HepG2 (cell line): ENCODE measurements at regions not wholly inside any gene's neighbourhood (a gene's known extent, or its start where the extent isn't known, plus 50 kb on each side); places are given as distances from the start of the nearest gene placed in this dataset.

Source experiments
- ATAC-seq: fragments of 200-7000 bp; cut with Tn5 transposase; 3 replicates; pipeline ENCODE4 v1.9.1; 2020; ENCODE audit warnings: mild to moderate bottlenecking, moderate library complexity
- BruUV-seq: library from RNA; stranded (reverse); fragments of 400-500 nt; replicated peaks from 2 replicates; lab custom pipeline; 2021; lab: Mats Ljungman, UMichigan
- CTCF ChIA-PET: fragments of 300-600 bp; formaldehyde crosslinking; extraction: SDS; loops from one replicate; lab custom pipeline; 2021; ENCODE audit warnings: low total read pairs, inconsistent platforms, low intra/inter-chr PET ratio; lab: Yijun Ruan, JAX
- POLR2A ChIA-PET: fragments of 350-600 bp; sonication (Branson Sonifier 250); formaldehyde crosslinking; loops from one replicate; lab custom pipeline; 2020; ENCODE audit warnings: antibody characterized with exemption, inconsistent platforms; lab: Yijun Ruan, JAX
- DNase-seq: peaks from one replicate; pipeline ENCODE4 v3.0.0-alpha.2; 2015; ENCODE audit warnings: low spot score
- FAIRE-seq: peaks from 3 replicates; lab custom pipeline; 2011; peaks lifted over from hg19 to GRCh38; lab: Jason Lieb, UNC
- H2AFZ ChIP-seq: one replicate; pipeline ENCODE4 v1.6.1; 2011; ENCODE audit warnings: low read length, inconsistent platforms
- H3K27ac ChIP-seq: fragments of 300-600 bp; 3 replicates; pipeline ENCODE4 v1.8.0; 2011; ENCODE audit warnings: mixed run types, mild to moderate bottlenecking, mixed read lengths, low read length, inconsistent platforms; ENCODE audit not compliant: insufficient read depth; ENCODE audit errors: extremely low read length
- H3K27me3 ChIP-seq, 2 experiments: fragments of 200-600 bp in 1 of 2; 2 replicates in 1 of 2; 3 replicates in 1 of 2; pipeline versions ENCODE4 v1.6.0 to v1.8.0; 2011; ENCODE audit warnings: low read length in 2 of 2, mild to moderate bottlenecking in 2 of 2, moderate library complexity in 2 of 2, inconsistent platforms in 1 of 2; ENCODE audit not compliant: insufficient read depth in 2 of 2, control insufficient read depth in 1 of 2
- H3K36me3 ChIP-seq, 2 experiments: fragments of 200-600 bp in 1 of 2; replicated peaks in 1 of 2; 2 replicates in 1 of 2; 3 replicates in 1 of 2; pipeline versions ENCODE4 v1.5.1 to v1.8.0; 2011; ENCODE audit warnings: low read length in 2 of 2, inconsistent platforms in 1 of 2; ENCODE audit not compliant: insufficient read depth in 2 of 2, control insufficient read depth in 1 of 2
- H3K4me1 ChIP-seq: 2 replicates; pipeline ENCODE4 v1.5.1; 2012; ENCODE audit warnings: low read length, inconsistent platforms; ENCODE audit not compliant: insufficient read depth
- H3K4me2 ChIP-seq: 2 replicates; pipeline ENCODE4 v1.6.0; 2011; ENCODE audit warnings: low read depth, low read length, inconsistent platforms
- H3K4me3 ChIP-seq, 3 experiments: fragments of 200-600 bp in 1 of 3; sonication (generic), shearing (Covaris generic) in 1 of 3; replicated peaks in 1 of 3; 2 replicates each; pipeline ENCODE4 v1.5.1; 2011 to 2016; ENCODE audit warnings: low read length in 3 of 3, inconsistent platforms in 2 of 3, low read depth in 2 of 3, mild to moderate bottlenecking in 2 of 3, control low read depth in 1 of 3, mixed read lengths in 1 of 3; ENCODE audit not compliant: insufficient read depth in 1 of 3
- H3K79me2 ChIP-seq: one replicate; pipeline ENCODE4 v1.6.1; 2011; ENCODE audit warnings: low read length, inconsistent platforms; ENCODE audit not compliant: insufficient read depth
- H3K9ac ChIP-seq: 2 replicates; pipeline ENCODE4 v1.6.0; 2011; ENCODE audit warnings: mild to moderate bottlenecking, low read depth, low read length, inconsistent platforms; ENCODE audit not compliant: insufficient read depth
- H3K9me3 ChIP-seq: 2 replicates; pipeline ENCODE4 v1.5.1; 2012; ENCODE audit warnings: mild to moderate bottlenecking, low read length
- H4K20me1 ChIP-seq: 2 replicates; pipeline ENCODE4 v1.6.0; 2011; ENCODE audit warnings: inconsistent platforms, mild to moderate bottlenecking, low read length, moderate library complexity; ENCODE audit not compliant: insufficient read depth
- BCLAF1 ChIP-seq: fragments of 450-650 bp; IDR thresholded peaks from 2 replicates; pipeline ENCODE4 v1.6.1; 2017; ENCODE audit warnings: mild to moderate bottlenecking
- CEBPB ChIP-seq: IDR thresholded peaks from 2 replicates; pipeline ENCODE4 v1.6.1; 2011; ENCODE audit warnings: low read depth, low read length, improper control_type of control experiment, borderline replicate concordance
- CEBPG ChIP-seq: IDR thresholded peaks from 2 replicates; pipeline ENCODE4 v1.6.1; 2016
- HOXD1 ChIP-seq: sonication (generic); formaldehyde crosslinking; IDR thresholded peaks from 2 replicates; pipeline ENCODE4 v1.5.0; 2020; ENCODE audit warnings: missing genetic modification reagents
- KDM5A ChIP-seq: fragments of 200-600 bp; sonication (generic); IDR thresholded peaks from 2 replicates; pipeline ENCODE4 v1.7.0; 2018; ENCODE audit warnings: antibody characterized with exemption, mild to moderate bottlenecking, low read length, borderline replicate concordance
- MLXIP ChIP-seq: sonication (generic); formaldehyde crosslinking; IDR thresholded peaks from 2 replicates; pipeline ENCODE4 v1.9.0; 2021; ENCODE audit warnings: missing genetic modification reagents, borderline replicate concordance
- ZNF7 ChIP-seq: IDR thresholded peaks from 2 replicates; pipeline ENCODE4 v1.6.1; 2016; ENCODE audit warnings: missing biosample characterization, missing genetic modification reagents
- WGBS: methylation state at CpG from one replicate; pipeline ENCODE4 v1.1.6; 2017; ENCODE audit warnings: low lambda C conversion rate; 5-methylcytosine and 5-hydroxymethylcytosine counted together
- in situ Hi-C: cut with HindIII; loops from 2 replicates; pipeline ENCODE4 v1.10.0; 2017; ENCODE audit warnings: low pct_unique_long_range_greater_than_20kb; ENCODE audit not compliant: extremely low pct_ligation_motif_present
- intact Hi-C: fragments of 100-400 bp; cut with micrococcal nuclease; formaldehyde crosslinking; loops from one replicate; pipeline ENCODE4 v1.10.0; 2022; ENCODE audit not compliant: unreplicated experiment

- in situ Hi-C loops (no loop called here), intact Hi-C loops (no loop called here)
- CTCF ChIA-PET: no interaction called here
- H3K4me3 ChIP-seq: no peak overlapping the region
- no TSS peak for BruUV-seq
- ATAC-seq (no peak), DNase-seq (no peak), FAIRE-seq (no peak)
- peaks cover 48% of the 10 kb centered on the region for H3K4me1 ChIP-seq
- H3K9ac ChIP-seq: no peak overlapping the region
- TF ChIP-seq HOXD1 (no peak), KDM5A (no peak), ZNF7 (no peak), MLXIP (CRISPR knock-in tag) (no peak)
- no peak overlapping the region for H3K27ac ChIP-seq
- H3K4me2 ChIP-seq: no peak overlapping the region
- no peaks in the 10 kb centered on the region for H4K20me1 ChIP-seq
- H3K36me3 ChIP-seq: no peaks in the 10 kb centered on the region
- H2AFZ ChIP-seq: no peak overlapping the region
- H3K9me3 ChIP-seq: 0 out of 2 replicates have a peak, but pooled peaks cover 7% of the 10 kb centered on the region
- WGBS: 98% methylated on average over 2 of the region's 2 CpGs
- H3K27me3 ChIP-seq: no peaks in the 10 kb centered on the region
- H3K79me2 ChIP-seq: no peaks in the 10 kb centered on the region
- POLR2A ChIA-PET: no interaction called here
These were observed 497.2 kb downstream of the IGSF11 start for GRCh38 chr3:118537454-118537853.

GRCh38 chr3:118538187-118538586, 496.5 kb downstream of the IGSF11 start:
- WGBS: 100% methylated on average over 1 of the region's 1 CpG
- ChIA-PET CTCF (no interaction called here), POLR2A (no interaction called here)
- H3K36me3 ChIP-seq: no peaks in the 10 kb centered on the region
- no peak overlapping the region for H3K9ac ChIP-seq
- no peak overlapping the region for H3K4me2 ChIP-seq
- peaks cover 50% of the 10 kb centered on the region for H3K4me1 ChIP-seq
- H3K4me3 ChIP-seq: no peak overlapping the region
- no peak for FAIRE-seq
- in situ Hi-C loops (no loop called here), intact Hi-C loops (no loop called here)
- no peak overlapping the region for H3K27ac ChIP-seq
- peak; percentile 80 for TF ChIP-seq CEBPG
- TF ChIP-seq CEBPB: peak; percentile 94
- TF ChIP-seq BCLAF1: no peak
- H4K20me1 ChIP-seq: no peaks in the 10 kb centered on the region
- no peaks in the 10 kb centered on the region for H3K27me3 ChIP-seq
- no peak overlapping the region for H2AFZ ChIP-seq
- DNase-seq: no peak
- H3K79me2 ChIP-seq: no peaks in the 10 kb centered on the region
- 0 out of 2 replicates have a peak, but pooled peaks cover 7% of the 10 kb centered on the region for H3K9me3 ChIP-seq
- ATAC-seq: no peak
- no TSS peak for BruUV-seq
